Right atrium auricular region (tissue), 2 donors: ENCODE measurements at regions not wholly inside any gene's neighbourhood (a gene's known extent, or its start where the extent isn't known, plus 50 kb on each side); places are given as distances from the start of the nearest gene placed in this dataset.

Experiments used
- DNase-seq: peaks from one replicate; pipeline ENCODE4 v3.0.0-alpha.2; 2019; ENCODE audit warnings: low spot score
- H3K27ac ChIP-seq, 2 donors: fragments of 200-600 bp; sonication (generic); 1 replicate in 1 of 2; 2 replicates in 1 of 2; pipeline ENCODE4 v1.5.1; 2016 to 2019
- H3K27me3 ChIP-seq, 2 donors: fragments of 200-600 bp; sonication (generic); one replicate each; pipeline versions ENCODE4 v1.5.1 to v1.6.0; 2017 to 2019
- H3K36me3 ChIP-seq: fragments of 200-600 bp; sonication (generic); one replicate; pipeline ENCODE4 v1.5.1; 2016
- H3K4me1 ChIP-seq, 2 donors: fragments of 200-600 bp; sonication (generic); one replicate each; pipeline versions ENCODE4 v1.5.1 to v1.6.0; 2017 to 2019
- H3K4me3 ChIP-seq, 2 donors: fragments of 200-600 bp; sonication (generic); 1 replicate in 1 of 2; 2 replicates in 1 of 2; pipeline ENCODE4 v1.5.1; 2017 to 2019; ENCODE audit warnings: mild to moderate bottlenecking in 1 of 2, moderate library complexity in 1 of 2
- H3K9me3 ChIP-seq, 2 donors: fragments of 200-600 bp; sonication (generic); one replicate each; pipeline ENCODE4 v1.5.1; 2019
- CTCF ChIP-seq, 2 donors: fragments of 200-600 bp; sonication (generic); IDR thresholded peaks; one replicate each; pipeline ENCODE4 v1.5.1; 2019; ENCODE audit warnings: antibody characterized with exemption in 2 of 2

GRCh38 chr7:35533902-35534301 lies 161.0 kb downstream of the HERPUD2 start:
- Histone ChIP-seq H3K27ac (no peak overlapping the region), H3K4me1 (peaks cover 0 to 9% of the 10 kb centered on the region in 2 donors), H3K9me3 (no peaks in the 10 kb centered on the region), H3K4me3 (no peak overlapping the region), H3K27me3 (no peaks in the 10 kb centered on the region), H3K36me3 (no peaks in the 10 kb centered on the region)
- no peak for TF ChIP-seq CTCF (IDR thresholded peaks at IDR 0.05)
- no peak for DNase-seq

GRCh38 chr7:35530124-35531109 lies 164.5 kb downstream of the HERPUD2 start:
- no peak for DNase-seq
- H3K9me3 ChIP-seq, result no peaks in the 10 kb centered on the region
- H3K4me3 ChIP-seq, result no peak overlapping the region
- no peaks in the 10 kb centered on the region for H3K4me1 ChIP-seq
- no peaks in the 10 kb centered on the region for H3K36me3 ChIP-seq
- no peak overlapping the region for H3K27ac ChIP-seq
- no peak for TF ChIP-seq CTCF (IDR thresholded peaks at IDR 0.05)
- H3K27me3 ChIP-seq, result no peaks in the 10 kb centered on the region

- Histone ChIP-seq H3K9me3 (no peaks in the 10 kb centered on the region), H3K4me1 (no peaks in the 10 kb centered on the region), H3K4me3 (no peak overlapping the region), H3K27ac (no peak overlapping the region), H3K27me3 (no peaks in the 10 kb centered on the region), H3K36me3 (no peaks in the 10 kb centered on the region)
- TF ChIP-seq CTCF (IDR thresholded peaks at IDR 0.05), result no peak
- DNase-seq, result no peak
These were observed 165.2 kb downstream of the HERPUD2 start for GRCh38 chr7:35529713-35530112.

GRCh38 chr7:35528381-35528977 lies 166.5 kb downstream of the HERPUD2 start:
- TF ChIP-seq CTCF (IDR thresholded peaks at IDR 0.05), result no peak
- Histone ChIP-seq H3K4me1 (no peaks in the 10 kb centered on the region), H3K36me3 (no peaks in the 10 kb centered on the region), H3K27ac (no peak overlapping the region), H3K4me3 (no peak overlapping the region), H3K27me3 (no peaks in the 10 kb centered on the region), H3K9me3 (no peaks in the 10 kb centered on the region)
- DNase-seq, result no peak

GRCh38 chr7:35526645-35527044 lies 168.3 kb downstream of the HERPUD2 start:
- no peaks in the 10 kb centered on the region for H3K4me1 ChIP-seq
- no peak overlapping the region for H3K4me3 ChIP-seq
- DNase-seq, result no peak
- H3K27me3 ChIP-seq, result no peaks in the 10 kb centered on the region
- no peak overlapping the region for H3K27ac ChIP-seq
- H3K9me3 ChIP-seq, result no peaks in the 10 kb centered on the region
- TF ChIP-seq CTCF (IDR thresholded peaks at IDR 0.05), result no peak
- no peaks in the 10 kb centered on the region for H3K36me3 ChIP-seq
